Activated CD8-positive, alpha-beta memory T cell treated with anti-CD3 and anti-CD28 coated beads, Interleukin-2, amount 50 U/mL, for 24 hours (primary cell): ENCODE measurements at regions not wholly inside any gene's neighbourhood (a gene's known extent, or its start where the extent isn't known, plus 50 kb on each side); places are given as distances from the start of the nearest gene placed in this dataset.
"Not testable (repeated sequence)": the region's sequence is repeated elsewhere in the genome, so short reads cannot be mapped to it uniquely, and the experiment has no call there.

Source experiments
- DNase-seq: peaks from one replicate; pipeline ENCODE4 v3.0.0-alpha.2; 2020; ENCODE audit errors: extremely low read depth

DNA sequence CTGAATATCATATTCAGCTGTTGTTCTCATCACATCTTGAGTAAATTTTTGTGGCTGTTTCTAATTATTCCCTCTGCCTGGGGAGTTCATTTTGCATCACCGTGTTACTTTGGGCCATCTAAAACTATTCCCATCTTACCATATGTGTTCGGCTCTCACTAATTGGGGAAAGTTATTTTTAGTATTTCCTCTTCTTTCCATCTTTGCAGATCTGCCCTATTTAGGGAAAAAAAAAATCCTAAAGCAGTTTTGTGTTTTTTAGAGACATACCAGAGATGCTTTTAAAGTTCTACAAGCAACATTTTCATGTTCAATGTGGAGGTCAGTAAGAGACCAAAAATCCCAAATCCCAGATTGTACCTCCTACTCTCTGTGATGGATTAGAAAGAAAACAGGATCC lies 111.3 kb upstream of the NDUFV2 start:
- DNase-seq = no peak

DNA sequence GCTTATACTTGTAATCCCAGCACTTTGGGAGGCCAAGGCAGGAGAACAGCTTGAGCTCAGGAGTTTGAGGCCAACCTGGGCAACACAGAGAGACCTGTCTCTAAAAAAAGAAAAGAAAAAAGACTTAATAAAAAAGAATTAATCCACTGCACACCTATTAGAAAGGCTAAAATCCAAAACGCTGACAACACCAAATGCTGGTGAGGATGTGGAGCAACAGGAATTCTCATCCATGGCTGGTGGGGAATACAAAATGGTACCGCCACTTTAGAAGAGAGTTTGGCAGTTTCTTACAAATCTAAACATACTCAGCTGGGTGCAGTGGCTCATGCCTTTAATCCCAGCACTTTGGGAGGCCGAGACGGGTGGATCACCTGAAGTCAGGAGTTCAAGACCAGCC lies 110.0 kb upstream of the NDUFV2 start:
- DNase-seq = not testable (repeated sequence)

DNA sequence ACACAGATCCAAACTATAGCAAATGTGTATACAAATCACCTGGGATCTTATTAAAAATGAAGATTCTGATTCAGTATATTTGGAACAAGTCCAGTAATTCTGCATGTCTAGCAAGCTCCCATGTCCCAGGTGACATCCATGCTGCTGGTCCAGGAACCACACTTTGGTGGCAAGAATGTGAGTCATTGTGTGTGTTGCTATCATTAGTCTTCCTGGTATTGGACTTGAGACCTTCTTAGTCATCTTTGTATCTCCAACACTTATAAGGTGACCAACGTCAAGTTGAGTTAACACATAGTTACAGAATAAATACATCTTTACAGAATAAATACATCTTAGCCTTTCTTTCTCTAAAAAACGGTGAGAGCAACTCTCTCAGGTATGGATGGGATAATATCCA lies 107.9 kb upstream of the NDUFV2 start:
- no peak for DNase-seq

DNA sequence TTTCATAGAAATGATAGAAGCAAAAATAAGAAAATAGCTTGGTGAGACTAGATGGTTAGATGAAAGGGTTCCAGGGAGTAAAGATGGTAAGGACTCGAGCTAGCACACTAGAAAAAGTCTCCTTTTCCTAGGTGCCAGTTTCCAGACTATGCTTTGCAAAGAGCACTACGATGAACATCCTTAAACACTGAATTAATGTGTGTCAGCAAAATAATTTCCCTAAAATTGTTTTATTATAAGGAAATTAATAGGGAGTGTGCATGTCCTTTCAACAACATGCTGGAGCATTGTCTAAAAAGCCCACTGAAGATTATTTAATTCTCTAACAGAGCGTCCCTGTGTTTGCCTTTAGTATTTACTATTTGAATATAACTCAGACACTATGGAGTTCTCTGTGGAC lies 107.4 kb upstream of the NDUFV2 start:
- DNase-seq = no peak

DNA sequence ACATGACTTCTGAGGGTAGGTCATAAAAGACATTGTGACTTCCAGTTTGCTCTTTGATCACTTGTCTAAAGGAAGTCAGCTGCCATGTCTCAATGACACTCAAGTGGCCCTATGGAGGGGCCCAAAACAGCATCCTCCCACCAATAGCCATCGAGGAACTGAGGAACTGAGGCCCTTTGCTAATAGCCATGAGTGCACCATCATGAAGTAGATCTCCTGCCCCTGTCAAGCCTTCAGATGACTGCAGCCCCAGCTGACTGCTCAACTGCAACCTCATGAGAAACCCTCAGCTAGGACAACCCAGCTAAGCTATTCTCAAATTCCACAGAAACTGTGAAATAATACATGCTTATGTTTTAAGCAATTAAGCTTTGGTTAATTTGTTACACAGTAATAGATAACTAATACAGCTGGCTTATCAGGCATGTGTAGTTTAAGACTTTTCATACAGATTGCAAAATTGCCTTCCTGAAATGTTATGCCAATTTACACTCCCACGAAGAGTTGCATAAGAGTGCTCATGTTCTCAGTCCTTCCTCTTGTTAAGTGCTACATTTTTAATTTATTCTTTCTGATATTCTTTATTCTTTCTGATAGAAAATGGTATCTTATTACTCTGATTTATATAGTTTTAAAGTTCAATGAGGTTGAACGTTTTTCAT lies 105.6 kb upstream of the NDUFV2 start:
- no peak for DNase-seq

DNA sequence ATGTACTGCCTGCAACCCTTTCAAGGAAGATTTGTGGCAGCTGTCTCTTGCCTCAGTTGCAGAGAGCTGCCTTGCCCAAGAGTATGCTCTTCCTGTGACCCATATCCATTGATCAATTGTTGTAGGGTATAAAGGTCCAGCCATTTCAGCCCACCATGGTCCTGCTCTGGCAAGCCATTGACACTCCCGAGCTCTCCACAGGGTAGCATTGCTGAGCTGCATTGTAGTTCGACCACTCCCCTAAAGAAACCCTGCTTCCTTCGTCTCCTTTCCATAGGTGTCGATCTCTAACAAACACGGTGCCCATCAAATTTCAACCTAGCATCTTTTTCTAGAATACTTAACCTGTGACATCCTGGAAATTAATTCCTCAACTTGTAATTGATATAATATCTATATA lies 104.9 kb upstream of the NDUFV2 start:
- DNase-seq = no peak

DNA sequence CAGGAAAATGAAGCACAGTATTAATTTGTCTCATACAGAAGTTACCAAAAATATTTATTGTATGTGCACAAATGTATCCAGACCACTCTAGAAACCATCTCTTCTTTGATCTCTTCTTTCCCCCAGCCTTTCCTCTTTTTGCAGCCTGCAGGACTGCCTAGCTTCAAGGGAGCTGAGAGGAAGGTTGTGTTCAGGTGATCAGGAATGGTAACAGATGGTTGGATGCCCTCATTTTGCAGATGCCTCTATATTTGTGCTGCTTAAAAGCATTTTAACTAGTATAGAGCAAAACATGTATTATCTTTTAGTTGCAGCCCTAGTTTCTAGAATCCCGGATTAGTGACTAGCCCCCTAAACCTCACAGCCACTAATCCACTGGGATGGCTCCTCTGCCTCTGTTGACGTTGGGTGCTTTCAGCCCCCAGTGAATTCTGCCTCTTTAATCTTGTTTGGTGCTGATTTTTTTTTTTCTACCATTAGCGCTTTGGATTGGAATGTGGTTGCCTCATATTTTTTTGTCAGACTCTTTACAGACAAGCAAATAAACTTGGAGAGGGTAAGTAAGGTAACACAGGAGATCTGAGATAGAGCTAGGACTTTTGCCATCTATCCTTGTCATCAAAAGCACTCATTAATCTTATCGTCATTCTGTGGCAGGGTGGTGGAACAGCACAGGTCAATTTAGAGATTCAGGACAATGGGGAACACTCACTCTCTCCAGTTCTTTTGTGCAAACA lies 103.8 kb upstream of the NDUFV2 start:
- DNase-seq = no peak

DNA sequence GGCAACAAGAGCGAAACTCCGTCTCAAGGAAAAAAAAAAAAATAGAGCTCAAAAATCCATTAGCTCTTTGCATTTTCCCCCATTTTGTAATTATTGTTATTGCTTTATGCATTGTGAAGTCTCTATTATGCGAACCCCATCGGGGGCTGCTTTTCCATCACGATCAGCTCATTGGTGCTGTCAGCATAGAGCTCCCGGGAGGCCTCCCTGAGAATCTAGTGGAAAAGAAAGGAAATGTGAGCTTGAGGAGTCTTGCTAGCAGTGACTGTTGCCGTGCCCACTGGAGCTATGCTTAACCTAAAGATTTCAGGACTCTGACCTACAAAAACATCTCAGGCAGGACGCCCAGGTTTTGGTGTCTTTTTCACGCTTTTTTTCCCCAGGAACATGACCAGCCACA lies 102.6 kb upstream of the NDUFV2 start:
- no peak for DNase-seq

DNA sequence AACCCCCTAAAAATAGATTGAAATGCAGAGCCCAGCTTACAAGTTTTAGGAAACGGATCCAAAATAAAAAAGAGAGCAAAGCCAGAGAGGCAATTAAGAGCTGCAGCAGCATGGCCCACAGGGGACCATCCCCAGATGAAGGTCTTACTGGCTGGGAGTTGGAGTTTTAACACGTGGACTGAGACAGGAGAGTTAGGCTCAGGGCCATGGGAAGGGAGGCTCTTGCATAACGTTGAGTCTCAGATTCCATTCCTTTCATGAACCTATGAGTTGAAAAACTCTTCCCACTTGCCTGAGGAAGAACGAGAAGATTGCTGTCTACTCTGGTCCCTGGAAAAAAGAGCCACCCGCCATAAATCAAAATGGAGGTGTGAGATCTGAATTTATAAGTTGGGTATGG lies 101.8 kb upstream of the NDUFV2 start:
- DNase-seq = no peak

DNA sequence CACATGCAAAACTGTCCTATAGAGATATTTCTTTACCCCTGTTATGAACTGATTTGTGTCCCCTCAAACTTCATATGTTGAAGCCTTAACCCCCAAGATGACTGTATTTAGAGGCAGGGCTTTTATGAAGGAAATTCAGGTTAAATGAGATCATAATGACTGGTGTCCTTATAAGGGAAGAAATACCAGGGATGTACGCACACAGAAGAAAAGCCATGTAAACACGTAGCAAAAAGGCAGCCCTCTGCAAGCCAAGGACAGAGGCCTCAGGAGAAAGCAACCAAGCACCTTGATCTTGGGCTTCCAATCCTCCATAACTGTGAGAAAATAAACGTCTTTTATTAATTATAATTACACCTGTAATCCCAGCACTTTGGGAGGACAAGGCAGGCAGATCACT lies 101.3 kb upstream of the NDUFV2 start:
- no peak for DNase-seq

DNA sequence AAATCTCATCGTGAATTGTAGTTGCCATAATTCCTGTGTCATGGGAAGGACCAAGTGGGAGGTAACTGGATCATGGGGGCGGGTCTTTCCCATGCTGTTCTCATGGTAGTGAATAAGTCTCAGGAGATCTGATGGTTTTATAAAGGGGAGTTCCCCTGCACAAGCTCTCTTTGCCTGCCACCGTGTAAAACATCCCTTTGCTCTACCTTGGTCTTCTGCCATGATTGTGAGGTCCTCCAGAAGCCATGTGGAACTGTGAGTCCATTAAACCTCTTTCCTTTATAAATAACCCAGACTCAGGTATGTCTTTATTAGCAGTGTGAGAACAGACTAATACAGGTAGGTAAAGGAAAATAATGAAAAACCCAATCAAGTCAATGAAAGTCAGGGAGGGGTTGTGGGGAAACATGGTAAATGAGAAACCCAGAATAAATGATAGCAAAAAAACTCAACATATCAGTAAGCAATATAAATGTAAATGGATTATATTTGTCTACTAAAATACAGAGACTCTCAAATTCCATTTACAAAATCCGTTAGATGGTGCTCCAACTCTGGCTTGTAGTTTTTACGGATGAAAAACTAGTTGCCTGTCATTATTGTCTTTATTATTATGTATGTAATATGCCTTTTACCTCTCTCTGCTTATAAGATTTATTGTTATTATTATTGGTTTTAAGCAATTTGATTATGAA lies 98.9 kb upstream of the NDUFV2 start:
- no peak for DNase-seq

DNA sequence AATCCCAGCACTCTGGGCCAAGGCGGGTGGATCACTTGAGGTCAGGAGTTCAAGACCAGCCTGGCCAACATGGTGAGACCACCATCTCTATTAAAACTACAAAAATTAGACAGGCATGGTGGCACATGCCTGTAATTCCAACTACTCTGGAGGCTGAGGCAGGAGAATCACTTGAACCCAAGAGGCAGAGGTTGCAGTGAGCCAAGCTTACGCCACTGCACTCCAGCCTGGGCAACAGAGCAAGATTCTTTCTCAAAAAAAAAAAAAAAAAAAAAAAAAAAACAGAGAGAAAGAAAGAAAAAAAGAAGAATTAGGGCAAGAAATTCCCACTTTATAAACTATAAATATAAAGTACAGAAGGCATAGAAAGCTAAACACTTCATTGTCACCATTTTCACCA lies 98.2 kb upstream of the NDUFV2 start:
- not testable (repeated sequence) for DNase-seq

DNA sequence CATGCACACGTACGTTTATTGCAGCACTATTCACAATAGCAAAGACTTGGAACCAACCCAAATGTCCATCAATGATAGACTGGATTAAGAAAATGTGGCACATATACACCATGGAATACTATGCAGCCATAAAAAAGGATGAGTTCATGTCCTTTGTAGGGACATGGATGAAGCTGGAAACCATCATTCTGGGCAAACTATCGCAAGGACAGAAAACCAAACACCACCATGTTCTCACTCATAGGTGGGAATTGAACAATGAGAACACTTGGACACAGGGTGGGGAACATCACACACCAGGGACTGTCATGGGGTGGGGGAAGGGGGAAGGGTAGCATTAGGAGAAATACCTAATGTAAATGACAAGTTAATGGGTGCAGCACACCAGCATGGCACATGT lies 94.8 kb upstream of the NDUFV2 start:
- DNase-seq = not testable (repeated sequence)

DNA sequence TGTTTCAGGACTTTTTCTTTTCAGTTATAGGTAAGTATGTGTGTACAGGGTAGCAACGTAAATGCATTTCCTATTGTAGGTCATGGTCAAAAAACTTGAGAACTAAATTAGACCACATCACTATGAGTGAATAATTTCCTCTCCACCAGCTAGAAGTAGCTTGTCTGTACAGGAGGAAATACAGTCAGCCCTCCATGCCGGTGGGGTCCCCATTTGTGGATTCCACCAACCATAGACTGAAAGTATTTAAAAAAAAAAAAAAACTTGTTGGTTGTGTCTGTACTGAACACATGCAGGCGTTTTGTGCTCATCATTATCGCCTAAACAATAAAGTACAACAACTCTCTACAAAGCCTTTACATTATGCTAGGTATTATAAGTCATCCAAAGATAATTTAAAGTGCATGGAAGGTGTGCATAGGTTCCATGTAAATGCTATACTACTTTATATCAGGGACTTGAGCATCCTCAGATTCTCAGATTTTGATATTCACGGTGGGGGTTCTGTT lies 94.2 kb upstream of the NDUFV2 start:
- DNase-seq = no peak

DNA sequence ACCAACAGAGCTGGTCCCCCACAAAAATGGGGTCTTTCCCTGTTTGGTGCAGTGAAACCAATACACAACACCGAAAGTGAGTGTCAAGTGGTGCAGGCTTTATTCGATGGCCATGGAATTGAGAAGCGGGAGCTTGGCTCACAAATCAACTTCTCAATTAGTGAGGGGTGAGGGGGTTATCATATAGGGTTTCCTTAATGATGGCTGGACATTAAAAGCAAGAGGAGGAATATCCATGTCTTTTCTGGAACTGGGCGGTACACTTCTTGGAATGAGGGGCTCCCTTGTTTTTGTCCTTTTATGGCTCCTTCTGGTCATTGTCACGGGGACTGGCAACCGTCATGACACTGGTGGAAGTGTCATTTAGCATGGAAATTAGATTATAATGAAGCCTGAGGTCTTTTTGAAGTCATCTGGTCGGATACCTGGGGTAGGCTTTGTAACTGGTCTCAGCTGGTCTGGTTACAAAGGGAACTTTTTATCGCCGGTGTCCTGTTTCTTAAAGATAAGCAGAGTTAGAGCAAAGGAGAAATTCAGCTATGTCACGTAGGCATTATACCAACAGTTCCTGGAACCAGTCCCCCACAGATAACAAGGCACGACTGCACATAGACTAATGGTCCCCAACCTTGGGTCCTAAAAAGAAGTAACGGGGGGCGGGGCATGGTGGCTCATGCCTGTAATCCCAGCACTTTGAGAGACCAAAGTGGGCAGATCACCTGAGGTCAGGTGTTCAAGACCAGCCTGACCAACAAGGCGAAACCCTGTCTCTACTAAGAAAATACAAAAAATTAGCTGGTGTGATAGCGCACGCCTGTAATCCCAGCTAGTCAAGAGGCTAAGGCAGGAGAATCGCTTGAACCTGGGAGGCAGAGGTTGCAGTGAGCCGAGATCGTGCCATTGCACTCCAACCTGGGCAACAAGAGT lies 93.5 kb upstream of the NDUFV2 start:
- DNase-seq = no peak

DNA sequence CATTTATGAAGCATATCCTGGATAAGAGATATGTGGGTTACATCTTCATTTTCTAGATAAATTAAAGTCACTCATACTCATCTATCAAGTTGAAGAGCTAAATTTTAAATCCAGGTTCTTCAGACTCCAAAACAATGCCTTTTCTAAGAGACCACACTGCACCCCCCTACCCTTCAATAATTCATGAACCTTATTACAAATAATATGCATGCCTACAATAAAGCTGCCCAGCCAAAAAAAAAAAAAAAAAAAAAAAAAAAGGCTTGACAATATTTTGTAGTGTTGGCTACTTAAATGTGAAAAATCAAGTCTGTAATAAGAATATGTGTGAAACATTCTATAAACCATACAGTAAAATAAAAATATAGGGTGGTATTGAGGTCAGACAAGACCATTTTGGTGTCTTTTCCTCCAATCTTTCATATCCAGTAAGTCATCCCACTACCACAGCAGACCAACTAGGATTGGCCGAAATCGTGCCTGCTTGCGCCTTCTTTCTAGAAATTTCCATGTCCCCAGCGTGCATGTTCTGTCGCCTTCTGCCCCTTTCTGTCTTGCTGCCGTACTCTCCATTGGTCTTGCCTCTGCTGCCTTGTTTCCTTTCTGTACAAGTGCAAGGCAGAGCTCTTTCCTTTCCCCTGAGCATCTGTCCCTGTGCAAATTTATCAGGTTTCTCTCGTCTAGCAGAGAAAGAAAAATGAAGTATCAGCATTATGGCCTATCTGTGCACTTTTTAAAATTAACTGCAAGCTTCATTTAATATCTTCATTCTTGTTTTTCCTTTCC lies 92.6 kb upstream of the NDUFV2 start:
- DNase-seq = no peak

DNA sequence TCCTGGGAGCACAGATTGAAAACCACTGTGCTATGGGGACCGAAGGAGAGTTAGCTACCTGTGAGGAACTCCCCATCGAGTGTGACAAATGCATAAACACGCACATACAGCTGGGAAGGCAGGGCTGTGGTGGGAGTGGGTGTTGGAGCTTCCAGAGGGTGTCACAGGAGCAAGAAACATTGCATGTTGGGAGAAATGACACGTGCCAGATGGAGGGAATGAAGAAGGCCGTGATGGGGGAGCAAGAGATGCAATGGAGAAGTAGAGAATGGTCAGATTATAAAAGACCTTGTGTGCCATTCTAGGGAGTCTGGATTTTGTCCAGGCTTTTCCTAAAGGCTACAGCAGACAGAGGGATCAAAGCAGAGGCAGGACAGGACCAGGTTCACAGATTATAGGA lies 91.1 kb upstream of the NDUFV2 start:
- DNase-seq = no peak

DNA sequence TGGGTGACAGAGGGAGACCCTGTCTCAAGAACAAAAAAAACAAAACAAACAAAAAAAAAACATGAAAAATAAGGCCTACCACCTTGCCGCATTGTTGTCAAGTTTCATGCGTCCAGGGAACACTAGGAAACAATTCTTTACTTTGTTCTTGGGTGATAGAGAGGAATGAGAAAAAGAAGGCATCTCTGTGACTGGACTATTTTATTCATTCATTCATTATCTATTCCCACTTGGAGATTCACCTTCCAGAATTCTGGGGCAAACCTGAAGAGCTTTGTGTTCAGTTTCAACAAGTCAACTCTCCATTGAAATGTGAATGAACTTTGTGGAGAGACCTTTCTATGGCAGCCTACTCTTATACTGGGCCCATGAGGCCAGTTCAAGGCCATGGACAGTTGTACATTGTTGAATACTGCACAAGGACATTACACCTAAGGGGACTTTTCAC lies 88.5 kb upstream of the NDUFV2 start:
- DNase-seq = no peak

DNA sequence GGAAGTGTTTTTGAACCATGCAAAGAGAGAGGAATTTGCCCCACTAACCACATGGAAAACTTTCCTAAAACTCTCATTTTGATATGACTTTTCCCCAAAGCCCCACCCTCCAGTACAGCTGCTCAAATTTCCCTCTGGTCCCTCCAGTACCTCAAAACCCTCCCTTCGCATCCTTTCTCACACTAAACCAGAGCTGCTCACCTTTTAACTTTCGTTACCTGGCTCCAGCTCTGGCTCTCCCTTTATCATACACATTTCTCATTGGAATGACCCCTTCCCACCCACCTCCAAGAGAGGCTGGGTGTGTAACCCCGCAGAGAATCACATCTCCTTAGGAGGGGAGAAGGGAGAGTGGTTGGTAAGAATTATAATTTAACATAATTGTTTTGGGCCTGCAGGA lies 86.8 kb upstream of the NDUFV2 start:
- no peak for DNase-seq

DNA sequence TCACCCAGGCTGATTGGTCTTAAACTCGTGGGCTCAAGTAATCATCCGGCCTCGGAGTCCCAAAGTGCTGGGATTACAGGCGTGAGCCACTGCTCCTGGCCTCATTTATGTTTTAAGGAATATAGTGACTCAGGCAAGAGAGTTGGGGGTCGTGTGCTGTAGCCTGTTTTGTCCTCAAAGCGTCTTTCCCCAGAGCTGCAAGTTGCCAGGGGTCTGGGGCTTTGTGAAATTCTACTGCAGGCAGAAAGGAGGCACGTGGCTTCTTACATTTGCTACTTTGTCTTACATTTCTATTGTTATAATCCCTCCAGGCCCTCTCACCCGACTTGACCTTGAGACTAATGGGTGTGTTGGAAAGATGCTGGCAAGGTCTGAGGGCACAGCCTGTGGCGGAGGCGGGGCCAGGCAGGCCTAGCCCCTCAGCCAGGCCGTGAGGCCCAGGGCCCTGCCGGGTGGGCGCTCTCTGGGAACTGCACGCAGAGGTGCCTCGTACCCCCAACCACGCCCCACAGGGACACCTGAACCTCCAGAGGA lies 85.8 kb upstream of the NDUFV2 start:
- DNase-seq = no peak
